ENCODE measurements at regions not wholly inside any gene's neighbourhood (a gene's known extent, or its start where the extent isn't known, plus 50 kb on each side); places are given as distances from the start of the nearest gene placed in this dataset.

- Histone ChIP-seq H3K4me3 (no peak overlapping the region), H3K36me3 (no peaks in the 10 kb centered on the region), H3K9me3 (peaks cover 0 to 15% (median 7%) of the 10 kb centered on the region in 12 donors), H3K27me3 (no peaks in the 10 kb centered on the region), H3K4me1 (peaks cover 1 to 38% (median 17%) of the 10 kb centered on the region in 12 donors), H3K27ac (no peak overlapping the region)
- TF ChIP-seq CTCF (IDR thresholded peaks at IDR 0.05) (no peak), POLR2A (IDR thresholded peaks at IDR 0.05) (no peak)
- WGBS, 4 donors, result 96 to 99% (median 97%) methylated on average over 4 of the region's 4 CpGs
- intact Hi-C loops (cut with DNase I), result loop anchor here in 1 of 10 donors (10.0 kb wide), 1 partner anchor 67 kb away; no protein-coding TSS in a partner anchor
- ATAC-seq, result no peak
- no peak for DNase-seq
Observed at GRCh38 chr2:196367633-196368032, 196.3 kb upstream of the STK17B start.

DNA sequence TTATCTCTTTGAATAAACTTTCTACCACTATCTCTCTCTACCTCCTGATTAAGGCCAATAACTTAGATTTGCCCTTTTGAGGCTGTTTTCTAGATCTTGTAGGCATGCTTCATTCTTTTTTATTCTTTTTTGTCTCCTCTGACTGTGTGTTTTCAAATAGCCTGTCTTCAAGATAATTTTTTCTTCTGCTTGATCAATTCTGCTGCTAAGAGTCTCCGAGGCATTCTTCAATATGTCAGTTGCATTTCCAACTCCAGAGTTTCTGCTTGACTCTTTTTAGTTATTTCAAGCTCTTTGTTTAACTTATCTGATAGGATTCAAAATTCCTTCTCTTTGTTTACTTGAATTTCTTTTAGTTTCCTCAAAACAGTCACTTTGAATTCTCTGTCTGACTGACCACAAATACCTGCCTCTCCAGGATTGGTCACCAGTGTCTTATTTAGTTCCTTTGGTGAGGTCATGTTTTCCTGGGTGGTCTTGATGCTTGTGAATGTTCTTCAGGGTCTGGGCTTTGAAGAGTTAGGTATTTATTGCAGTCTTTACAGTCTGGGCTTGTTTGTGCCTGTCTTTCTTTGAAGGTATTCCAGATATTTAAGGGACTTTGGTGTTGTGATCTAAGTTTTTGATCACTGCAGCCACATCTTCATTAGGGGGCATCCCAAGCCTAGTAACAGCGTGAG lies 197.3 kb upstream of the STK17B start:
- no peak overlapping the region for H3K27ac ChIP-seq
- H3K4me1 ChIP-seq, result peaks cover 6 to 43% (median 19%) of the 10 kb centered on the region in 12 donors
- intact Hi-C loops (cut with DNase I), result loop anchor here in 1 of 10 donors (10.0 kb wide), 1 partner anchor 66 kb away; no protein-coding TSS in a partner anchor
- no peak for TF ChIP-seq POLR2A (IDR thresholded peaks at IDR 0.05)
- no peak for TF ChIP-seq CTCF (IDR thresholded peaks at IDR 0.05)
- 96 to 98% (median 96%) methylated on average over 2 of the region's 2 CpGs for whole genome bisulfite sequencing, 4 donors
- DNase-seq (no peak), ATAC-seq (no peak)
- H3K27me3 ChIP-seq, result no peaks in the 10 kb centered on the region
- H3K36me3 ChIP-seq, result no peaks in the 10 kb centered on the region
- H3K9me3 ChIP-seq, result peaks cover 0 to 15% (median 7%) of the 10 kb centered on the region in 12 donors
- H3K4me3 ChIP-seq, result no peak overlapping the region

GRCh38 chr2:196369967-196370366 lies 198.6 kb upstream of the STK17B start:
- intact Hi-C loops (cut with DNase I), result loop anchor here in 2 of 10 donors (5.0 to 10.0 kb wide), 2 partner anchors 57 to 65 kb away; no protein-coding TSS in a partner anchor
- no peaks in the 10 kb centered on the region for H3K36me3 ChIP-seq
- 92 to 100% (median 94%) methylated on average over 1 of the region's 1 CpG for WGBS, 4 donors
- ATAC-seq (no peak), DNase-seq (no peak)
- H3K4me3 ChIP-seq, result no peak overlapping the region
- no peak overlapping the region for H3K27ac ChIP-seq
- H3K4me1 ChIP-seq, result peaks cover 6 to 44% (median 18%) of the 10 kb centered on the region in 12 donors
- H3K27me3 ChIP-seq, result no peaks in the 10 kb centered on the region
- TF ChIP-seq CTCF (IDR thresholded peaks at IDR 0.05), result no peak
- TF ChIP-seq POLR2A (IDR thresholded peaks at IDR 0.05), result no peak
- H3K9me3 ChIP-seq, result peaks cover 0 to 15% (median 7%) of the 10 kb centered on the region in 12 donors

GRCh38 chr2:196370381-196370780 lies 199.0 kb upstream of the STK17B start:
- no peak overlapping the region for H3K27ac ChIP-seq
- H3K36me3 ChIP-seq, result no peaks in the 10 kb centered on the region
- ATAC-seq (no peak), DNase-seq (no peak)
- no peaks in the 10 kb centered on the region for H3K27me3 ChIP-seq
- intact Hi-C loops (cut with DNase I), result loop anchor here in 1 of 10 donors (5.0 kb wide), 1 partner anchor 57 kb away; no protein-coding TSS in a partner anchor
- no peak overlapping the region for H3K4me3 ChIP-seq
- peaks cover 6 to 41% (median 16%) of the 10 kb centered on the region in 12 donors for H3K4me1 ChIP-seq
- peaks cover 0 to 15% (median 7%) of the 10 kb centered on the region in 12 donors for H3K9me3 ChIP-seq
- TF ChIP-seq POLR2A (IDR thresholded peaks at IDR 0.05) (no peak), CTCF (IDR thresholded peaks at IDR 0.05) (no peak)
- 75 to 100% (median 92%) methylated on average over 1 of the region's 1 CpG for whole genome bisulfite sequencing, 4 donors
